Mesodermal cell (in vitro differentiated cells): ENCODE measurements at regions not wholly inside any gene's neighbourhood (a gene's known extent, or its start where the extent isn't known, plus 50 kb on each side); places are given as distances from the start of the nearest gene placed in this dataset.

ENCODE experiments used
- H3K27ac ChIP-seq: 2 replicates; pipeline ENCODE4 v1.7.0; 2013; ENCODE audit warnings: mild to moderate bottlenecking, low read depth, low read length, moderate library complexity; ENCODE audit not compliant: severe bottlenecking
- H3K36me3 ChIP-seq: 2 replicates; pipeline ENCODE4 v1.7.1; 2013; ENCODE audit warnings: mild to moderate bottlenecking, low read length, moderate library complexity; ENCODE audit not compliant: control insufficient read depth, insufficient read depth
- H3K4me1 ChIP-seq: one replicate; pipeline ENCODE4 v1.7.1; 2013; ENCODE audit warnings: mild to moderate bottlenecking, low read length; ENCODE audit not compliant: insufficient read depth, control insufficient read depth, poor library complexity, severe bottlenecking
- H3K4me3 ChIP-seq: 2 replicates; pipeline ENCODE4 v1.7.0; 2013; ENCODE audit warnings: low read length, control low read depth, mild to moderate bottlenecking; ENCODE audit not compliant: insufficient read depth, poor library complexity, severe bottlenecking; ENCODE audit errors: extremely low read depth
- H3K9me3 ChIP-seq: 2 replicates; pipeline ENCODE4 v1.7.1; 2013; ENCODE audit warnings: mild to moderate bottlenecking, low read length, moderate library complexity; ENCODE audit not compliant: control insufficient read depth
- WGBS, 2 experiments: methylation state at CpG; one replicate each; pipeline ENCODE4 v1.1.5; 2013; ENCODE audit warnings: missing lambda C conversion rate in 2 of 2; ENCODE audit not compliant: insufficient coverage in 2 of 2; 5-methylcytosine and 5-hydroxymethylcytosine counted together

DNA sequence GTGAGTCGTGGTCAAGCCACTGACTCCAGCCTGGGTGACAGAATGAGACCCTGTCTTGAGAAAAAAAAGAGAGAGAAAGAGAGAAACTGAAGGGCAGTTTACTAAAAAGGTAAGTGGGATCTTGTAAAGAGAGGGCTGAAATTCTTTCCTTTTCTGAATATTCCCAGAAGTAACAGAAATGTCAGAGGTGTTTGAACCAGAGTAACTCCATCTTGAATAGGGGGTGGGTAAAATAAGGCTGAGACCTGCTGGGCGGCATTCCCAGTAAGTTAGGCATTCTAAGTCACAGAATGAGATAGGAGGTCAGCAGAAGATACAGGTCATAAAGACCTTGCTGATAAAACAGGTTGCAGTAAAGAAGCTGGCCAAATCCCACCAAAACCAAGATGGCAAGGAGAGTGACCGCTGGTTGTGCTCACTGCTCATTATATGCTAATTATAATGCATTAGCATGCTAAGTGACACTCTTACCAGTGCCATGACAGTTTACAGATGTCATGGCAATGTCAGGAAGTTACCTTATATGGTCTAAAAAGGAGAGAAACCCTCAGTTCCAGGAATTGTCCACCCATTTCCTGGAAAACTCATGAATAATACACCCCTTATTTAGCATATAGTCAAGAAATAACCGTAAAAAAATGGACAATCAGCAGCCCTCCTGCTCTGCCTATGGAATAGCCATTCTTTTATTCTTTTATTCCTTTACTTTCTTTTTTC, 1334.3 kb upstream of the ZEB2 start:
- Histone ChIP-seq H3K9me3 (no peaks in the 10 kb centered on the region), H3K36me3 (no peaks in the 10 kb centered on the region), H3K4me1 (no peaks in the 10 kb centered on the region), H3K4me3 (no peak overlapping the region), H3K27ac (no peak overlapping the region)
- 91 to 94% methylated on average over 2 to 3 of the region's 4 CpGs for WGBS, 2 experiments

DNA sequence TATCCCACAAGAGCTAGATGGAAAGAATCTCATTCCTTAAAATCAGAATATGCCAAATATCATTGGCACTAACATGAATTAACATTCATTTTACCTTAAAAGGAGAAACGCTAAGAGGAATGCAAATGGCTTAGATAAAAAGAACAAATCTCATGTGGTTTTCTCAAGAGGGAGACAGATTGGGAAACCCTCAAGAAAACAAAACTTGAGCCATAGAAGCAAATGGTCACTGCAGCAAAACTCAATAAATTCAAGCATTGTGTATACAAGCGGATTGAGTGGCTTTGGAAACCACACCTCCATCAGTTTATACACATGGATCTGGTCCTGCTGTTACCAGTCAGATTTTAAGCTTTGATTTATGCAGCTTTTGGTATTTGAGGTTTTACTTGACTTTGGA, 1331.8 kb upstream of the ZEB2 start:
- 100% methylated on average over 1 of the region's 2 CpGs; no CpG with 5 or more reads in 1 of the 2 experiments for WGBS, 2 experiments
- no peaks in the 10 kb centered on the region for H3K9me3 ChIP-seq

DNA sequence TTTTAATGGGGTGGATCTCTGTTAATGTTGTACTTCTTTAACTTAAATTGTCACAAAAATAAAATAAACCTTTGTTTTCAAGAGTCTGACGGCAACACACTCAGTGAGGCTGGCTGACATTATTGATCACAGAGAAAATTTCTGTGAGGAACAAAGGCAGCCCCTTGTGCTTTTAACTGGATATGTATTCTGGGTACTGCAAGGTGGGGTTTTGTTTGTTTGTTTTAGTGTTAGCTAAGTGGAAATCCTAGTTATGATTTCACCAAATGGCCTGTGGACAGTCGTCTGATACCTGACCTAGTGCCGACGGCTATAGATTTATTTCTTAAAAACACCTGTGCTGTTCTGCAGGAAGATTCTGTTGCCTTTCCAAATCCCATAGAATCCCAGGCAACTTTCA, 1329.5 kb upstream of the ZEB2 start:
- Histone ChIP-seq H3K4me3 (no peak overlapping the region), H3K27ac (no peak overlapping the region), H3K36me3 (no peaks in the 10 kb centered on the region), H3K4me1 (no peaks in the 10 kb centered on the region), H3K9me3 (no peaks in the 10 kb centered on the region)
- 63% methylated on average over 3 of the region's 4 CpGs; no CpG with 5 or more reads in 1 of the 2 experiments for WGBS, 2 experiments

More for the DNA sequence above, 1331.8 kb upstream of the ZEB2 start:
- no peak overlapping the region for H3K27ac ChIP-seq
- no peaks in the 10 kb centered on the region for H3K36me3 ChIP-seq
- H3K4me1 ChIP-seq: no peaks in the 10 kb centered on the region
- no peak overlapping the region for H3K4me3 ChIP-seq

DNA sequence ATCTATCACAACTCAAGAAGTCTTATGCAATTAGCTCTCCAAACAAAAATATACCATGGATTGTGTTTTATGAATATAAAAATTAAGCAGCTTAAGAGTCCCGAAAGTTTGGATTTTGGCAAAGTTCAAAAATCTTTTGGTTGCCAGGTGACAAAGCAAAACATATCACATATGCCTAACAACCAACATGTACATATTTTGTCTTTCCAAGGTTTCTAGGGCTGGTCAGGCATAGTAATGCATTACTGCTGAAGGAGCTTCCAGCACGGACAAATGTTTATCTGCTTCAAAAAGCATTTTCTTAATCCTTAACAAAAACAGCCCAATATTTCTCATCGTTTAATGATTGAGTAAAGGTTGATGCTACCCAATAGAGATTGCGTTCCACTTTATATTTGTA, 1327.1 kb upstream of the ZEB2 start:
- WGBS, 2 experiments: no CpG with 5 or more reads among the region's 4 CpGs
- Histone ChIP-seq H3K27ac (no peak overlapping the region), H3K36me3 (no peaks in the 10 kb centered on the region), H3K4me1 (no peaks in the 10 kb centered on the region), H3K4me3 (no peak overlapping the region), H3K9me3 (no peaks in the 10 kb centered on the region)

DNA sequence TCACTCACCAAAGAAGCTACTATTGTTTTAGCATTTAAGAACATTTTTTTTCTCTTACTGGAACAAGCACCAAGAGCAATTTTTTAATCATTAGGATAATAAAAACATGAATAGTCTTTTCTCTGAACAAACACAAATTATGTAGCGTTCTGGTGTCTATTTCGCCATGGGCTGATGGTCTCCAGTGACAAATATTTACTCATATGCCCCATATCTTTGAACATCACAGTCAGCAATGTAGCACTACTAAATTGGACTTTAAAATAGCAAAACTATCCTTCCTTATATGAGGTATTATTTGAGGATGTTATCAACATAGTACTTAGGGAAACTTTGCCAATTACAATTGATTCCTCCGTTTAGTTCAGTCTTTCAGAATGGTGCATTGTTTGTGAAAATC, 1326.0 kb upstream of the ZEB2 start:
- WGBS, 2 experiments: 94 to 100% methylated on average over 2 of the region's 3 CpGs
- H3K9me3 ChIP-seq: no peaks in the 10 kb centered on the region
- H3K27ac ChIP-seq: no peak overlapping the region
- no peak overlapping the region for H3K4me3 ChIP-seq
- H3K36me3 ChIP-seq: no peaks in the 10 kb centered on the region
- no peaks in the 10 kb centered on the region for H3K4me1 ChIP-seq

DNA sequence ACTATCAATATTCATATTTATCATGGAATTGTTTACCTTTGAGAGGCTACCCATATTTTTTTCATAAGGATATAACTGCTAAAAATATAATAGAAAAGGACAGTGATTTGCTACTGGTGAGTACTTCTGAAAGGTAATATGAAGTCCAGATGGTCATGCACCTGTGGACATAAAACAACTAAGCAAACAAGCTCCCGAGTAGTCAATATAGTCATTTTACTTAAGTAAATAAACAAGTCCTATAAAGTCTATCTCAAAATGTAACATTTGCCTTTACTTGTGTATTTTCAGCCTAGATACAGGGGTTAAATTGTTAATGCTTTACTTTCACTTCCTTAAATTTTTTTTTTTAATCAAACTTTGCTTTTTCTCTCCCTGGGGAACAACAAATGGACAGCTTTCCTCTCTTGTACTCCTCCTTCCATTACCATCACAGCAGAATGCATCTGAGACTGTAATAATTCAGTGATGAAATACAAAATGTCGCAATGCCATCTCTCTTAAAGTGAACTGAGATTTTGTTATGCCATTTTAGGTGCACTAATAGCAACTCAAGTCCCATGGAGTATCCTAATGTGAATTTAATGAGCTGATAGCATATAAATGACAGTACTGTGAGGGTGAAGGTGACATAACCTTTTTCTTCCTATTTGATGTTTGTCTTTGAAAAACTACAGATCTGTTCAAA, 1325.4 kb upstream of the ZEB2 start:
- Histone ChIP-seq H3K27ac (no peak overlapping the region), H3K4me1 (no peaks in the 10 kb centered on the region), H3K36me3 (no peaks in the 10 kb centered on the region), H3K9me3 (no peaks in the 10 kb centered on the region), H3K4me3 (no peak overlapping the region)
- no CpG with 5 or more reads among the region's 2 CpGs for WGBS, 2 experiments

DNA sequence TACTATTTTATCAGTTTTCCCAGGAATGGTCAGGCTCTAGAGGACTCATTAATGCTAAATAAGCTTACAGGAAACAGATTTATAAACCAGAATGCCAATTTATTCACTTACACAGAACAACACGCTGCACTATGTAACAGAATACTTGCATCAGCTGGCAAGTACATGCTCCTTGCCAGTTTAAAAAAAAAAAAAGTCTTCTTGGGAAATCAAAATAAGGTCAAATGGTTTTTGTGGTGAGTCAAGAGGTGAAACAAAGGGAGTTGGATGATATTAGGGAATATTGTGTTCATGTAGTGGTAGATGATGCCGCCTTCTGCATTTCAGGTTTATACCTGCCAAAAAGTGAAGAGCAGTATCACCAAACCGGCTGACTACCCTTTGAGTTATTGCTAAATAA, 1322.1 kb upstream of the ZEB2 start:
- Histone ChIP-seq H3K4me3 (no peak overlapping the region), H3K9me3 (no peaks in the 10 kb centered on the region), H3K27ac (no peak overlapping the region), H3K4me1 (no peaks in the 10 kb centered on the region), H3K36me3 (no peaks in the 10 kb centered on the region)
- 100% methylated on average over 1 to 2 of the region's 3 CpGs for WGBS, 2 experiments

DNA sequence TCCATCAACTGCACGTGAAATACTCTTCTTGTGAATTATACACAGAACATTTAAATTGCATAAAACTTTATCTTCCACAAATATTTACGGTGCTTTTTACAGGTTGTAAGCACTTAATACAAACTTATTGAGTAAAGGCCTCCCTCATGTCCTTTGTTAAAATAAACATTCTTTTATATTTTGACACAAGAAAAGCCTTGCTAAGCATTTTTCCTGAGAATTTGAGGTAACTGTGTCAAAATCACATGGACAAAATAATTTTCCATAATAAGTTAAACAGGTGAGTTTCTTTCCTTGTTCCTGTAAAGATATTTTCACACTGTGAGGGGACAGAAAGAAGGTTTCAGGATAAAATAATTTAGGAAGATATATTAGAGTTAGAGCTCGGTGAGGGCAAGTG, 1317.1 kb upstream of the ZEB2 start:
- WGBS, 2 experiments: 100% methylated on average over 3 of the region's 3 CpGs; no CpG with 5 or more reads in 1 of the 2 experiments
- Histone ChIP-seq H3K4me1 (no peaks in the 10 kb centered on the region), H3K4me3 (no peak overlapping the region), H3K9me3 (no peaks in the 10 kb centered on the region), H3K27ac (no peak overlapping the region), H3K36me3 (no peaks in the 10 kb centered on the region)

DNA sequence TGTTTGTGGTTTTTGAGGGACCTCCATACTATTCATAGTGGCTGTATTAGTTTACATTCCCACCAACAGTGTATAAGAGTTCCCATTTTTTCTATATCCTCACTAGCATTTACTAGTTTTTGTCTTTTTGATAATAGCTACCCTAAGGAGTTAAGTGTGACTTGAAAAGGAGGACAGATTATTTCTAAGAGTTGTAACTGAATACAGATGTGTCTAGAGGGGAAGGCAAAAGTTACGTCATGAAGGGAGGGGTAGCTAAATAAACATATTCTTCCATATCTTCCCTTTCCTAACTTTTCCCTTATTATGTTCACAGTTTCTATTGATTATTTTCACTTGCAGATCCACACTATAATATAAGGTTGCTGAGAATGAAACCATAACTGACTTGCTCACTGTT, 1315.7 kb upstream of the ZEB2 start:
- no peaks in the 10 kb centered on the region for H3K36me3 ChIP-seq
- no peak overlapping the region for H3K4me3 ChIP-seq
- H3K9me3 ChIP-seq: no peaks in the 10 kb centered on the region
- no CpG with 5 or more reads among the region's 1 CpG for WGBS, 2 experiments
- no peak overlapping the region for H3K27ac ChIP-seq
- no peaks in the 10 kb centered on the region for H3K4me1 ChIP-seq

DNA sequence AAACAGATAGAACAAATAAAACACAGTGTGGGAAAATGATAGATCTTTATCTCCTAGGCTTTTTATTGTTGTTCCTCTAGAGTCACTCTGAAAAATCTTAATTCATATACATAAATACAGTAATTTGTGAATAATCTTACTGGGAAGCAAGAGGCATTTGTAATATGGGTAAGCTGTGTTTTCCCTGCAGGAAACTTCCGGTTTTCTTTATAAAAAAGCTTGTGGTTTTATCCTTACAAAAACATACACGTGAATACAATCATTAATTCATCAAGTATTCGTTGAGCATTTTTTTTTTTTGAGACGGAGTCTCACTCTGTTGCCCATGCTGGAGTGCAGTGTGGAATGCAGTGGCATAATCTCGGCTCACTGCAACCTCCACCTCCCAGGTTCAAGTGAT, 1312.8 kb upstream of the ZEB2 start:
- no peaks in the 10 kb centered on the region for H3K9me3 ChIP-seq
- H3K36me3 ChIP-seq: no peaks in the 10 kb centered on the region
- H3K4me1 ChIP-seq: no peaks in the 10 kb centered on the region
- no peak overlapping the region for H3K27ac ChIP-seq
- 93 to 100% methylated on average over 2 to 4 of the region's 5 CpGs for WGBS, 2 experiments
- no peak overlapping the region for H3K4me3 ChIP-seq

DNA sequence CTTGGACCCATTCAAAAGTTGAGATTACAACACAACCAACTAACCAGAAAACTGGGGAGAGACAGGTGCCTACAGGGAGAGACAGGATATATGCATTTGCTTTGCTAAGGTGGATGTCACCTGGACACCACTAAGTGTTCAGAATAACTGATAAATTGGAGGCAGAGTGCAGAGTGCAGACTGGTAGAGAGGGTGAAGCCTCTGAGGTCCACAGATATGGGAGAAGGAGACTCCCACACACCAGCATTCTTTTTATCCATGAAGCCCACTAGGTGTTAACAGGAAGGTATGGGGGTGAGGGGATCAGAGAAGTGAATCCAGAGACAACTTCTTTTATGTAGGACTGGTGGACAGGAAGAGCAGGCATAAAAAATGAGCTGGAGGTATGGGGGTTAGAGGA, 1310.0 kb upstream of the ZEB2 start:
- no peaks in the 10 kb centered on the region for H3K4me1 ChIP-seq
- no peaks in the 10 kb centered on the region for H3K36me3 ChIP-seq
- no peak overlapping the region for H3K27ac ChIP-seq
- H3K4me3 ChIP-seq: no peak overlapping the region
- no peaks in the 10 kb centered on the region for H3K9me3 ChIP-seq
